Activated T-helper 1 cell treated with Interleukin-2 at 50 U/mL for 16 hours (primary cell): ENCODE measurements at regions not wholly inside any gene's neighbourhood (a gene's known extent, or its start where the extent isn't known, plus 50 kb on each side); places are given as distances from the start of the nearest gene placed in this dataset.

ENCODE experiments used
- DNase-seq: peaks from one replicate; pipeline ENCODE4 v3.0.0-alpha.2; 2020; ENCODE audit warnings: low read depth

DNA sequence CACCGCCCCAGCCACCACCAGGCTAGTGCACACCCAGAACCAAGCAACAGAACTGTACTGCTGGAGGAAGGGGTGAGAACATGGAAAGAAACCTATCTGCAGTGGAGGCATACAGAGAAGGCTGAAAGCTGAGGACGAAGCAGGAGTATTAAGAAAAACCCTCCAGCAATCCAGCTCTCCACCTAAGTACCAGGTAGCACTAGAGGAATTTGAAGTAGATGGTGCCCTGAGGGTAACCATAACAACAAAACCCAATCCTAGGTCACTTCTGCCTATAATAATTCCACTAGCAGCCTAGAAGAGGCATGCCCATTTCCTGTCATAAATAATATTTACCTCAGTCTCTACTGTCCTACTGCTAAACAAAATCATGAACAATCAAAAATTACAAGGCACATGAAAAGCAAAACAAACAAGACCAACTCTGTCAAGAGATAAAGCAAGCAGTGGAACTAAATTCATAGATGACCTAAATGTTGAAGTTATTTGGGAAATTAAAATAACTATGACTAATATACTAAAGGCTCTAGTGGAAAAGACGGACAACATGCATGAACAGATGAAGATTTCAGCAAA is 51.1 kb downstream of the HYCC1 start:
- no peak for DNase-seq

DNA sequence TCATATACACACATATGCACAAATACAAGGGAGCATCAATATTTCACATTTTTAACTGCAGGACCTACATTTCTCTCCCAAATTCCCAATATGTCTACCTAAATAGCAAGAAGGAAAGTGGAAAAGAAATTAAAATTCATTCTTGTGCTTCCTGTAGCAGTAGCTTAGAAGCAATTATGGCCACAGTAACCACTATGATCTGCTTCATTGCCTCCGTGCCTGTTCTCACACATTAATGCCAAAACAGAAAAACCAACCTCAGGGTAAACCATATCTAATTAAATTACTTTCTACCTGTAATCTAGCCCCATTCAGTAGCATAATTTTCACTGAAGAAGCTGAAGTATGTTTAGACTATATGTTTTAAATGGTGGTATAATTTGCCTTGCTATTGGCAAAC is 55.2 kb downstream of the HYCC1 start:
- no peak for DNase-seq

DNA sequence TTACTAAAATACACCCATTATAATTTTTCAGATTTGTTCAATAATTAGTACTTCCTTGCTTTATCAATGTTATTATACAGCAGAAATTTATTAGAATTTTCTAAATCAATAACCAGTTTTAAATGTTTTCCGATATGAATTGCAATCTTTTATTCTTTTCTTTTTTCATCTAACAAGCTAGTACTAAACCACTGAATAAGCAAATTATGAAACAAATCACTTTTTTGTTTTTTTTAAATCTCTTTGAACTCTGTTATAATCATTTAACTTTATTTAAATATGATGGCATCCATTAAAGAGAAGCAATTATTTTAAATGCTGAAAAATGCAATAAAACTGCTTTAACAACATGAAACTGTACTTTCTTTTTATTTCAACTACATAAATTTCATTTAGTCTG is 59.7 kb downstream of the HYCC1 start:
- no peak for DNase-seq

DNA sequence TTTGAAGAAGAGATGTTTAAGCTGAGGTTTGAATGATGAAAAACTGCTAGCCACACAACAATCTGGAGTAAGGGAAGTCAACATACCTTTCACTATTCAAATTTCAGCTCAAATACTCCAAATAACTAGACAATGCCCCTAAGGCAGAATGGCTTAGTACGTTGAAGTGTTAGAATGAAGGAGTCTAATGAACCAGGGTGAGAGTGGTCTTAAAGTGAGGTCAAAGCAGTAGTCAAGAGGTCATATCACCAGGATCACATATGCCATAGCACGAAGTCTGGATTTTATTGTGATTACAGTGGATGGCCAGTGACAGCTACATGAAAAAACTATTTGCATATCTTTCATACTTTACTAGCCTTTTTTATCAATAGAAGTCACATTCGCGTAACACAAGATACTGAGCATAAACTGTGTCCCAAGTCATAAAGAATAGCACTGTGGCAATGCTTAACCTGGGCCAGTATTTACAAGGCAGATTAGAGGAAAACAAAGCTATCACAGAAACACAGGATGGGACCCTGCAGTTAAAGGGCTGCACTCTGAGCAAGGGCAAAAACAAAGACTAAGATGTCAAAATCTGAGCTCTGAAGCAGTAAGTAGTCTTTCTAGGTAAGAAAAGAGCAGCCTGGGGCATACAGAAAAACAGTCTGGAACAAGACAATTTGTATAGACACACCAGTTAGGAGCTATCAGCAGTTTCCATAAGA is 61.5 kb downstream of the HYCC1 start:
- DNase-seq = no peak

DNA sequence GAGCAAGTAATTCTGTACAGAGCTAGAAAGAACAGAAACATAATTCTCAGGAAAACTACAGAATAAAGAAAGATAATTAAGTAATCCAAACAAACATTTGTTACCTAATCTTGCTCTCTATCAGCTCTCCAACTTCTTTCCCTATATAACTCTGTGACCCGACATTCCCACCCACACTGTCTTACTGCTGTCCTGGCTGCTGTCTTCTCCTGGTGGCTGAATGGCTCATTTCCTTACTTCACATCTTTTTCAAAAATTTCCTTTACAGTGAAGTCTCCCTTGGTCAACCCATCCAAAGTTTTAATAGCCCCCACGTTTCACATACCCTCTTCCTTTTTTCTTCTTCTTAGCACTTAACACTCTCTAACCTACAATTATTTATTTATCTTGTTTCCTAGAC is 64.0 kb downstream of the HYCC1 start:
- DNase-seq = no peak

DNA sequence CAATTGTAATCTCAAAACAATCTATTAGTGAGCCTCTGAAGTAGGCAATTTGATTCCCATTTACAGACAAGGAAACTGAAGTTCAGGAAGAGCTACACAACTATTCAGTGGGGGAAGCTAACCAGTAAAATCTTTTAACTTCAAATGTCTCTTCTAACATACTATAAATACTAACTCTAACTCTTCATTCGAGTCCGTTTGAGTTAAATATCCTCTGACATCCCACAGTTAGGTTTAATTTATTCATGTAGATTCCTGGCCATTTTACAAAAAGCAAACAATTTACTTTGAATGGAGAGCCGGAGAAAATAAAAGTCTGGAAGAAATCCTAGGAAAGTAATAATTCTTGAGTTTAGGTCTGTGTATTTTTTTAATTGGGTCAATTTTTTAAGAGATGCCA is 64.7 kb downstream of the HYCC1 start:
- no peak for DNase-seq

DNA sequence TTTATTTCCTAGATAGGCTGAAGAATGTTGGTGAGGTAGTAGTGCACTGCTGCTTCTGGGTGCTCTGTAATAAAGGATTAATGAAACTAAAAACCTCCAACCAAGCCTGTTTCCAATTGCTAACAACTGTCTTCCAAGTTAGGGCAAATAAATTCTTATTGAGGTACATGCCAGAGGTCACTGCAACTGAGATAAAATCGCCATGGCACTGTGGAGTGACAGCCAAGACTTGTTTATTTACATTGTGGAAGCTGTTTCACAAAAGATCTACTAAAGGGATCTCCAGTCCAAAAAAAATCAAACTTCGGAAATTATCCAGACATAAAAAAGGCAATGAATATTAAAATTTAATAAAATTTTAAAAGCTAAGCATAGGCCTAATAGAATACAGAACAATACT is 65.2 kb downstream of the HYCC1 start:
- DNase-seq = no peak

DNA sequence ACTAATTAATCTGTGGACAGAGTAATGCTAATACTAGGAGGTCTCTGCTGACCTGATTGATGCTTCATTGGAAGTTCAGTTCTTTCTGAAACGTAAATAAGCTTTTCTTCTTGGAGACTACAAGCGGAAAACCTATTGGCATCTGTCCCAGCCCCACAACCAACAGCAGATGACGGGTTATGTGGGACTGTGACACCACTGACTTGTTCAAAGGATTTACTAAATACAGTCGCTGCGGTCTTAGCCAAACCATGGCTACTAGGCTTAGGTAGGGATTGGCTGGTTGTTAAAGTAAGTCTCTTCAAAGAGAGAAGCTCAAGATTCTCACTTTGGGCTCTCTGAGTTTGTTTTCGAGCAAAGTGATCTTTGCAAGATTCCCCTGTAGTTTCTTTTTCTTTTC is 68.3 kb downstream of the HYCC1 start:
- no peak for DNase-seq

DNA sequence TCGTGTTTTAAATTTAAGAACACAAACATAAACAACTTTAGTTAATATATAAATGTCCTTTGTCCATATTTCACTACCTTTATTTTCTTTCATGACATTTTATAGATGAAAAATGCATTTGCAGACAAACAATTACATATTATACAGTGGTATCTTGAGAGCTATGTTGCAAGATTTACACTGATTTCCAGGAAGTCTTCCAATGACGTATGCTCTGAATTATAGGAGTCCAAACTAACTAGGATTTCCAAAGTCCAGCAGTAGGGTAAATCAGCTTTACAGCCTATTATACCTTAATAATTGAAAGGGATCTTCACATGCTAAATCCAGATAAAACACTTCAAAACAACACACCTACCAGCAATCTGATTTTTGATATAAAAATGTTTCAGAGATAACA is 69.4 kb downstream of the HYCC1 start:
- DNase-seq = no peak

DNA sequence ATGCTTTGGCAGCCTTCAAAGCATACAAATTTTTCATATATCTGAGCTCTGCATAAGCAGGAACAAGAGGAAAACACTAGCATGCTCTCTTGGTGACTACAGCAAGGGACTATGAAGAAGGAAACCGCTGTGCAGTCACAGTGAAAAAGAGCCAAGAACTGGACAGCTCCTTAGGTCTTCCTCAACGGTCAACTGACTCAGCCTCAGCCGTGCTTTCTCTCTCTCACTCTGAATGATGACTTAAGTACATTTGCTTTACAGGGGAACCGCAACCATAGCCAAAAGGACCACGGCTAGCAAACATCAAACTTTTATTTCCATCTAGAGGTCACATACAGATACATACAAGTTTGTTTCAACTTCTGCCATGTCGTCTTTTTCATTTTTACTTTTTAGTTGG is 69.9 kb downstream of the HYCC1 start:
- DNase-seq = no peak

DNA sequence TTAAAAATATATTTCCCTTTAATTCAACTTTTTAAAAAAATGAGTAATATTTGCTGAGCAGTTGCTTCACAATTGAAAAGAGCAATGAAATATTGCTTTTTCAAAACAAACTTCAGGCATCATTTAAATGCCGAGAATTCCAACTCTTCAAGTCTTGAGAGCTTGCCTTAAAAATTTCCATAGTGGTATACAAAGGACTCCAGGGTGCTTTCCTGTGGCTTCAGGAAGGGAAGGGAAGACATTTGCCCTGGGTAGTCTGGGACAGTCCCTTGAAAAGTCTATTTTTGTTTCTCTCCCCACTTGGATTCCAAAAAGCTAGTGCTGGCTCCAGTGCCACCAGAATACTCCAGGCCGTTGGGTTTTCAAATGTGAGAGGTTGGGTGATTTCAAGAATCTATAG is 71.7 kb downstream of the HYCC1 start:
- no peak for DNase-seq

DNA sequence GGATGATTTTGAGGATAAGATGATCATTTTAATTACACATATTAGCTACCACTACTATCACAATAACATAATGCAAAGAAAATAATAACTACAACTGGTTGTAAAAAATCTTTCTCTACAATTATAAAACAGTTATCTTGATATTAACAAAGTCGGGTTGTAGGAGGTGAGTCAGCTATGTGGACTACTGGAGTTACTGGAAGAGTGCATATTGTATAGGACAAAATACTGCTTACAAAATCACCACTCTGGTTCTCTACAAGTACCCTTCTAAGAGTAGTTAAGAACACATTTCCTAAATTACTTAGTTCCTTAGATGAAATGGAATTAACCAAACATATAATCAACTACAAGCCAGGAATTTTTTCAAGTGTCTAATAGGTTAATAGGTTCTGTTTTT is 74.1 kb downstream of the HYCC1 start:
- no peak for DNase-seq

DNA sequence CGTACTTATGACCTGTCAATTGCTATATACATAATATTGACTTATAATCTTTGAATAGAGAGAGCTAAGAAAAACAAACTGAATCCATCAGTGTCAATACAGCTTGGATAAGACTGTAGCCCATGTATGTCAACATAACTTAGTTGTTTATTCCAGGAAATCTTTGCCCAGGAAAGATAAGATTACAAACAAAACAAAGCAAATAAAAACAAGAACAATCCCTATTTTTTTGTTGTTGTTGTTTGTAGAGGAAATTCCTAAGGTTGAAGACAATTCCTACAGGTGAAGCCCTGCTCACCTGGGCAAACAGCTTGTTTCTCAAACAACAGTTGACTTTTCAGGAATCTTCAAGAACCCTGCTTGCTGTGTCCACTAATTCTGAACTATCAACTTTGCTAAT is 76.0 kb downstream of the HYCC1 start:
- no peak for DNase-seq

DNA sequence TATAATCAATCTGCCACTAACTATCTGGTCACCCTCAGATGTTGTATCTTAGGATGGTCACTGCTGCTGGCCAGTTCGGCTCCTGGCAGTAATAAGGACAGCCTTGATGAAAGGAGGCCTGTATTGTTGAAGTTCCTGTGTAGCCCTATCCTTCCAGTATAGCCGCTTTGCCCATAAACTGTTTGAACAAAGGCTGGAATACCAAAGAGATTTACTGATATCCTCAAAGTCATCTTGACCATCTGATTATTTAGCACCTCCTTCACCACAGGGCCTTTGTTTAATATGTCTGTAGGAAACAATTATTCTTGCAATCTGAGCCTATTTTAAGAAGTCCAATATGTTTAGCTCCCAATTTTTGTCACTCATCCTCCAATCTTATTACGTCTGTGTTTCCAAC is 77.7 kb downstream of the HYCC1 start:
- no peak for DNase-seq

DNA sequence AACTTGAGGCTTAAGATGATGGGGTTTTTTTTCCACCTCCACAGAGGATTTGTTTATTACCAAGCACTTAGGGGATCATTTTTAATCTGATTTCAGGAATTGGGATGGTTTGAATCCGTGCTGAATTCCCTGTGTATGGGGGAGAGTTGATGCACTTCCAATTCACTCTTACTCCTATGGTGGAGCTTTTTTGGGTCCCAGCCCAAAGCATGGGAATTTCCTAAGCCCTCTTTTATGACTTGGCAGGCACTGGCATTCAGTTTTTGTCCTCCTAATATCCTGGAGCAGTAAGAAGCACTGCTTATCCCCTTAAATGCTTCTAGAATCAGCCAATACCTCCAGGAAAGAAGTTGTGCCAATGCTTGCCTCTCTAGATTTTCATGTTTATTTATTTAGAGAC is 78.7 kb downstream of the HYCC1 start:
- no peak for DNase-seq

DNA sequence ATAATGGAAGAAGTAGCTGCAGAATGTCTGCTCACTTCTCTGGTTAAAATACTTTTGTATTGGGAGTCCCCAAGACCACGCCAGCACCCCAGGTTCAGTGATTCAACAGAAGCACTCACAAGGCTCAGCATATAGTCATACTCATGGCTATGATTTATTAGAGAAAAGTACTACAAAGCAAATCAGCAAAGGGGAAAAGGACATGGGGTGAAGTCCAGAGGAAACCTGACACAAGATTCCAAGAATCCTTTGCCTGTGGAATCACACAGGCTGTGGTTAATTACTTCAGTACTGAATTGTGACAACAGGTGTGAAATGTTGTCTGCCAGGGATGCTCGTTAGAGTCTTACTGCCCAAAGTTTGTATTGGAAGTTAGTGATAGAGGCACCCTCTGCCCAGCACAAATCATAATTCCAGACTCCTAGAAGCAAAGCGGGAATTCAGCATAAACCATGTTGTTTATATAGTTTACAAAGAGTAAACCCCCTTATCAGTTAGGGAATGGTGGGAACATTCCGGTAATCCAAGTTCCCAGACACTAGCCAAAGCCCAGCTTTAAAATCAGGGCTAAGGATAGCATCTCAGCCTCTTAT is 79.4 kb downstream of the HYCC1 start:
- DNase-seq = no peak

DNA sequence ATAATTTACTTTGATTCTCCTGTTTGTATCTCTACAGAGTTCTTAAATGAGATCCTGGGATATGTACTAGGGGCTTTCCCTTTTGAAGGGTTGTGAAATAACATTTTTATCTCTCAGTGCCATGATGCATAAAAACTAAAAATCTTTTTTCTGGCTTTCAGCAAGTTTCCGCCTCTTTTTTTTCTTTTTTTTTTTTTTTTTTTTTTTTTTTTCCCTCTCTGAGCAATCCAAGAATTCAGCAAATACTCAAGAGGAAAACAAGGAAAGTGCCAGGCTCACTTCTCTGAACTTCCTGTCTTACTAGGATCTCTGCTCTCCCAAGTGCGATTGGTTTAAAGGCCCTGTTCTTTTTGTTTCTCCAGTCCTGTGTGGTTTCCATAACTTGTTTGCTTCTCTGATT is 79.9 kb downstream of the HYCC1 start:
- no peak for DNase-seq

DNA sequence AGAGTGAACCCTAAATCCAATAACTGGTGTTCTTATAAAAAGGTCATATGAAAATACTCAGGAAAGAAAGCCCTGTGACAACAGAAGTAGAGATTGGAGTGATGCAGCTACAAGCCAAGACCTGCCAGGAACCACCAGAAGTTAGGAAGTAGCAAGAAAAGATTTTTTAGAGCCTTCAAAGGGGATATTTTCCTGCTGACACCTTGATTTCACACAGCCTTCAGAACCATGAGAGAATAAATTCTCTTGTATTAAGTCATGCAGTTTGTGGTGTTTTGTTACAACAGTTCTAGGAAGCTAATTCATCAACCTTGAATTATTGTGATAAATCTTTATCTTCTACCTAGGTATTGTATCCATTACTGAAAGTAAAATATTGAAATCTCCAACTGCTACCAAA is 81.0 kb downstream of the HYCC1 start:
- no peak for DNase-seq

DNA sequence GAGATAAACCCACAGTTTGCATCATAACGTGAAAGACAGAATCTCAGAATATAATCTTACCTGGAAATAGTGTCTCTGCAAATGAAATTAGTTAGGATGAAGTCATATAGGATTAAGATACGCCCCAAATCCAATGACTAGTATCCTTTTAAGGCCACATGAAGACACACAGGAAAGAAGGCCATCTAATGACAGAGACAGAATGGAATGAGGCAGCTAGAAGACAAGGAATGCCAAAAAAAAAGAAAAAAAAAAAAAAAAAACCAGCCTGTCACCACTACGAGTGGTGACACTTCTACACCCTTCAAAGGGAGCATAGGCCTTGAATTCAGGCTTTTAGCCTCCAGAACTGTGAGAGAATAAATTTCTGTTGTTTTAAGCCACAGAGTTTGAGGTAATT is 82.9 kb downstream of the HYCC1 start:
- DNase-seq = no peak

DNA sequence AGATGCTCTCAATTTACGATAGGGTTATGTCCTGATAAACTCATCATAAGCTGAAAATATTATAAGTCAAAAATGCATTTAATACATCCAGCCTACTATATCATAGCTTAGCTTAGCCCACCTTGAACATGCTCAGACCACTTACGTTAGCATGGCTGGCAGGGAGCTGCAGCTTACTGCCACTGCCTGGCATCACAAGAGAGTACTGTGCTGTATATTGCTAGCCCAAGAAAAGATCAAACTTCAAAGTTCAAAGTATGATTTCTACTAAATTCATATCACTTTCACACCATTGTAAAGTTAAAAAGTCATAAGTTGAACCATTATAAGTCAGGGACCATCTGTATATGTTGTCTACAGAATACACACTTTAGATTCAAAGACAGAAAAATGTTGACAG is 91.6 kb downstream of the HYCC1 start:
- no peak for DNase-seq

DNA sequence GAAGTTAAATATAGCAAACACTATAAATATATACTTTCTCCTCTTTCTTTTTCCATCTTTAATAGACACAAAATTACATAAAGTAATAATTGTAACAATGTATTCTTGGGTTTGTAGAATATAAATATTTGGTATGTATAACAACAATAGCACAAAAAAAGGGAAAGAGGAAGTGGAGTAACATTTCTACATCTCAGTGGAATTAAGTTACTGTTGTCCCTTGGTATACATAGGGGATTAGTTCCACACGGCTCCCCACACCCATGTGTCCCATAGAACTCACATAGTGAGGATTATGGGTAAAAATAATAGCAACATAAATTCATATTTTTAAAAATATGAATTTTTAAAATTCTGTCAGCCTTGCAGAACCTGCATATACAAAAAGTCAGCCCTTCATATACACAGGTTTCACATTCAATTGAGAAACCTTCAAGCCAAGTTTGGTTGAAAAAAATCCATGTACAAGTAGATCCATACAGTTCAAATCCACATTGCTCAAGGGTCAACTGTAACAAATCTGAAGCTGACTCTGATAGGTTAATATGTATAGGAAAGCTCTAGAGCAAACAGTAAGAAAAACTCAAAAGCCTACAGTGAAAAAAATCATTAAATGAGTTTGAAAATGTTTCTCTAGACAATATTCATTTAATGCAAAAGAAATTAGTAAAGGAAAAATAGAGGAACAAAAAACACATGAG is 92.4 kb downstream of the HYCC1 start:
- no peak for DNase-seq

DNA sequence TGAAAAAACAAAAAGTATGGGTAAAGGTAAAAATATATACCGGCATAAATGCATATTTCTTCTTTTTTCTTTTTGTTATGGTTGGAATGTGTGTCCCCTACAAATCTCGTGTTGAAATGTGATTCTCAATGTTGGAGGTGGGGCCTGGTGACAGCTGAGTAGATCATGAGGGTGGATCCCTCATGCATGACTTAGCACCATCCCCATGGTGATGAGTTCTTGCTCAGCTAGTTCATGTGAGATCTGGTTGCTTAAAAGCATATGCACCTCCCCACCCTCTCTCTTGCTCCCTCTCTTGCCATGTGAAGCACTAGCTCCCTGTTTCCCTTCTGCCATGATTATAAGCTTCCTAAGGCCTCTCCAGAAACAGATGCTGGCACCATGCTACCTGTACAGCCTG is 93.3 kb downstream of the HYCC1 start:
- DNase-seq = no peak

DNA sequence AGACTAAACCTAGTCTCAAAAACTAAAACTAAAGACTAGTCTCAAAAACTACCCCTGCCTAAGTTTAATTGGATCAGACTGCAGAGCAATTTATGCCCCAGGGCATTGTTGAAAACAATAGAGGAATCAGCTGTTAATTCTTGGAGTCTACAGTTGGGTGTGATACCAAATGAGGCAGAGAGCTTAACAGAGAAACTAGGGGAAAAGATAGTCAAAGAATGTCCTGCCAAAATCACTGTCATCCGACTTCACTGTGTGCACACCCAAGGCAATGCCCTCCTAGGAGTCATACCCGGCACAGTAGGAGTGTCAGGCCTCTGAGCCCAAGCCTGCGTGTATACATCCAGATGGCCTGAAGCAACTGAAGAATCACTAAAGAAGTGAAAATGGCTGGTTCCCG is 90.5 kb upstream of the TOMM7 start:
- no peak for DNase-seq
